Vagina (tissue), 2 donors: ENCODE measurements at regions not wholly inside any gene's neighbourhood (a gene's known extent, or its start where the extent isn't known, plus 50 kb on each side); places are given as distances from the start of the nearest gene placed in this dataset.

ENCODE experiments used
- CTCF ChIP-seq, 3 experiments: fragments of 450-650 bp in 2 of 3; fragments of 200-600 bp in 1 of 3; sonication (generic) in 1 of 3; IDR thresholded peaks; one replicate each; pipeline ENCODE4 v1.5.1; 2017 to 2019; ENCODE audit warnings: antibody characterized with exemption in 3 of 3, mild to moderate bottlenecking in 2 of 3, moderate library complexity in 2 of 3
- POLR2AphosphoS5 ChIP-seq, 2 donors: sonication (generic); formaldehyde crosslinking; IDR thresholded peaks; one replicate each; pipeline ENCODE4 v1.9.0; 2017; ENCODE audit warnings: antibody characterized with exemption in 2 of 2, mild to moderate bottlenecking in 2 of 2, low read depth in 1 of 2; ENCODE audit not compliant: insufficient read depth in 1 of 2

GRCh38 chr1:221643404-221644144 lies 98.3 kb downstream of the DUSP10 start:
- TF ChIP-seq CTCF (IDR thresholded peaks at IDR 0.05) (no peak), POLR2AphosphoS5 (IDR thresholded peaks at IDR 0.05; ENCODE audit: insufficient read depth in 1 of 2, low read depth in 1 of 2) (no peak)
